ENCODE measurements at regions not wholly inside any gene's neighbourhood (a gene's known extent, or its start where the extent isn't known, plus 50 kb on each side); places are given as distances from the start of the nearest gene placed in this dataset.

GRCh38 chr14:85412756-85413155 lies 117.2 kb upstream of the FLRT2 start:
- DNase-seq = no peak
- Histone ChIP-seq H3K4me1 (no peaks in the 10 kb centered on the region), H3K9me3 (no peaks in the 10 kb centered on the region), H3K36me3 (no peaks in the 10 kb centered on the region), H3K27me3 (no peaks in the 10 kb centered on the region), H3K27ac (no peak overlapping the region), H3K4me3 (replicated peaks in 1 of 3) (no peak overlapping the region)
- TF ChIP-seq CTCF (IDR thresholded peaks at IDR 0.05) (no peak), POLR2A (IDR thresholded peaks at IDR 0.05) (no peak)
- intact Hi-C loops (cut with DNase I) = no loop called here
- WGBS, 2 donors = 95 to 96% methylated on average over 1 of the region's 1 CpG

- intact Hi-C loops (cut with DNase I) = no loop called here
Measured at GRCh38 chr14:85413836-85414526, 116.0 kb upstream of the FLRT2 start.

GRCh38 chr14:85415015-85415712 lies 114.8 kb upstream of the FLRT2 start:
- intact Hi-C loops (cut with DNase I) = no loop called here
- WGBS, 2 donors = 68 to 71% methylated on average over 13 of the region's 13 CpGs
- H3K36me3 ChIP-seq = no peaks in the 10 kb centered on the region
- DNase-seq = peak; percentile 8 to 11
- H3K9me3 ChIP-seq = no peaks in the 10 kb centered on the region
- no peak overlapping the region for H3K4me3 ChIP-seq (replicated peaks in 1 of 3)
- H3K4me1 ChIP-seq = no peaks in the 10 kb centered on the region
- no peaks in the 10 kb centered on the region for H3K27me3 ChIP-seq
- TF ChIP-seq CTCF (IDR thresholded peaks at IDR 0.05) (no peak), POLR2A (IDR thresholded peaks at IDR 0.05) (no peak)
- no peak overlapping the region for H3K27ac ChIP-seq

More at GRCh38 chr14:85413836-85414526, 116.0 kb upstream of the FLRT2 start:
- H3K36me3 ChIP-seq = no peaks in the 10 kb centered on the region
- H3K4me3 ChIP-seq (replicated peaks in 1 of 3) = no peak overlapping the region
- no peaks in the 10 kb centered on the region for H3K9me3 ChIP-seq
- 84 to 88% methylated on average over 5 of the region's 5 CpGs for WGBS, 2 donors
- H3K4me1 ChIP-seq = no peaks in the 10 kb centered on the region
- no peak for TF ChIP-seq CTCF (IDR thresholded peaks at IDR 0.05)
- no peak for TF ChIP-seq POLR2A (IDR thresholded peaks at IDR 0.05)
- no peaks in the 10 kb centered on the region for H3K27me3 ChIP-seq
- no peak for DNase-seq
- H3K27ac ChIP-seq = no peak overlapping the region

- WGBS, 2 donors = 63 to 75% methylated on average over 2 of the region's 2 CpGs
- Histone ChIP-seq H3K4me1 (no peaks in the 10 kb centered on the region), H3K27ac (no peak overlapping the region), H3K36me3 (no peaks in the 10 kb centered on the region), H3K27me3 (no peaks in the 10 kb centered on the region), H3K4me3 (replicated peaks in 1 of 3) (no peak overlapping the region), H3K9me3 (no peaks in the 10 kb centered on the region)
- intact Hi-C loops (cut with DNase I) = no loop called here
- DNase-seq = no peak
- TF ChIP-seq CTCF (IDR thresholded peaks at IDR 0.05) (no peak), POLR2A (IDR thresholded peaks at IDR 0.05) (no peak)
Measured at GRCh38 chr14:85416771-85417170, 113.2 kb upstream of the FLRT2 start.

GRCh38 chr14:85417396-85417795 lies 112.5 kb upstream of the FLRT2 start:
- 82 to 89% methylated on average over 2 of the region's 2 CpGs for WGBS, 2 donors
- no peak overlapping the region for H3K27ac ChIP-seq
- no peak for DNase-seq
- no peak overlapping the region for H3K4me3 ChIP-seq (replicated peaks in 1 of 3)
- intact Hi-C loops (cut with DNase I) = no loop called here
- no peaks in the 10 kb centered on the region for H3K9me3 ChIP-seq
- TF ChIP-seq POLR2A (IDR thresholded peaks at IDR 0.05) (no peak), CTCF (IDR thresholded peaks at IDR 0.05) (no peak)
- no peaks in the 10 kb centered on the region for H3K36me3 ChIP-seq
- H3K27me3 ChIP-seq = no peaks in the 10 kb centered on the region
- no peaks in the 10 kb centered on the region for H3K4me1 ChIP-seq
